H1 (cell line): ENCODE measurements at regions not wholly inside any gene's neighbourhood (a gene's known extent, or its start where the extent isn't known, plus 50 kb on each side); places are given as distances from the start of the nearest gene placed in this dataset.

Experiments used
- CTCF ChIA-PET: fragments of 300-600 bp; sonication (Branson Sonifier 250); formaldehyde crosslinking; loops from one replicate; lab custom pipeline; 2021; ENCODE audit not compliant: partially characterized antibody; lab: Charles Lee
- POLR2A ChIA-PET: fragments of 300-600 bp; sonication (Branson Sonifier 250); formaldehyde crosslinking; loops from one replicate; lab custom pipeline; 2021; ENCODE audit warnings: inconsistent platforms; ENCODE audit not compliant: partially characterized antibody; lab: Charles Lee
- DNase-seq, 2 experiments: peaks; one replicate each; pipeline versions ENCODE4 v3.0.0 to v3.0.0-alpha.2; 2010 to 2022; ENCODE audit warnings: low spot score in 2 of 2, low read depth in 1 of 2, mixed read lengths in 1 of 2
- FAIRE-seq: peaks from 2 replicates; lab custom pipeline; 2011; peaks lifted over from hg19 to GRCh38; lab: Jason Lieb, UNC
- H2AFZ ChIP-seq: 2 replicates; pipeline ENCODE4 v1.8.1; 2012; ENCODE audit warnings: low read length, inconsistent platforms
- H2AK5ac ChIP-seq: 2 replicates; pipeline ENCODE4 v1.6.1; 2013; ENCODE audit warnings: low read depth, low read length
- H2BK120ac ChIP-seq: replicated peaks from 2 replicates; pipeline ENCODE3; 2013; ENCODE audit warnings: low read depth, low read length, inconsistent platforms
- H2BK12ac ChIP-seq: 2 replicates; pipeline ENCODE4 v1.6.1; 2013; ENCODE audit warnings: low read depth, low read length
- H2BK15ac ChIP-seq: 2 replicates; pipeline ENCODE4 v1.6.1; 2013; ENCODE audit warnings: low read length
- H2BK20ac ChIP-seq: 2 replicates; pipeline ENCODE4 v1.6.1; 2013; ENCODE audit warnings: low read length
- H2BK5ac ChIP-seq: 2 replicates; pipeline ENCODE4 v1.6.1; 2013; ENCODE audit warnings: low read depth, low read length
- H3K14ac ChIP-seq: 2 replicates; pipeline ENCODE4 v1.6.1; 2013; ENCODE audit warnings: inconsistent platforms; ENCODE audit not compliant: insufficient read length
- H3K18ac ChIP-seq: 2 replicates; pipeline ENCODE4 v1.6.1; 2013; ENCODE audit warnings: low read length; ENCODE audit errors: extremely low read depth
- H3K23ac ChIP-seq: 2 replicates; pipeline ENCODE4 v1.6.1; 2013; ENCODE audit warnings: inconsistent platforms; ENCODE audit not compliant: insufficient read length
- H3K23me2 ChIP-seq: 2 replicates; pipeline ENCODE4 v1.6.1; 2013; ENCODE audit warnings: low read depth, low read length
- H3K27ac ChIP-seq: 2 replicates; pipeline ENCODE4 v1.6.1; 2011; ENCODE audit warnings: low read depth, low read length, inconsistent platforms
- H3K27me3 ChIP-seq, 4 experiments: replicated peaks in 1 of 4; 1 replicate in 1 of 4; 2 replicates in 3 of 4; pipeline versions ENCODE4 v1.6.1 to v1.8.1; 2011 to 2013; ENCODE audit warnings: low read length in 3 of 4, mild to moderate bottlenecking in 3 of 4, inconsistent platforms in 2 of 4, mixed read lengths in 2 of 4, moderate library complexity in 1 of 4; ENCODE audit not compliant: control insufficient read depth in 3 of 4, insufficient read depth in 3 of 4; ENCODE audit errors: extremely low read depth in 1 of 4
- H3K36me3 ChIP-seq, 4 experiments: 2 replicates each; pipeline versions ENCODE4 v1.6.1 to v1.8.1; 2011 to 2013; ENCODE audit warnings: mild to moderate bottlenecking in 4 of 4, low read length in 3 of 4, moderate library complexity in 2 of 4, control low read depth in 1 of 4, inconsistent platforms in 1 of 4; ENCODE audit not compliant: insufficient read depth in 4 of 4, control insufficient read depth in 2 of 4
- H3K4ac ChIP-seq: replicated peaks from 2 replicates; pipeline ENCODE3; 2013; ENCODE audit warnings: low read length, low read depth, mixed read lengths, inconsistent platforms; ENCODE audit not compliant: insufficient read length
- H3K4me1 ChIP-seq, 4 experiments: replicated peaks in 1 of 4; 1 replicate in 1 of 4; 2 replicates in 3 of 4; pipeline versions ENCODE4 v1.6.1 to v1.8.1; 2011 to 2013; ENCODE audit warnings: low read length in 3 of 4, inconsistent platforms in 2 of 4, mixed read lengths in 1 of 4; ENCODE audit not compliant: insufficient read depth in 4 of 4, control insufficient read depth in 3 of 4
- H3K4me2 ChIP-seq, 2 experiments: 2 replicates each; pipeline versions ENCODE4 v1.6.1 to v1.8.1; 2011 to 2013; ENCODE audit warnings: low read depth in 2 of 2, low read length in 2 of 2, control low read depth in 1 of 2, inconsistent platforms in 1 of 2, mild to moderate bottlenecking in 1 of 2; ENCODE audit not compliant: insufficient read depth in 1 of 2
- H3K4me3 ChIP-seq, 4 experiments: fragments of 200-600, 300-600 bp in 1 of 4; sonication (generic), shearing (Covaris generic), sonication (Bioruptor Twin) in 1 of 4; 2 replicates each; pipeline versions ENCODE4 v1.5.1 to v1.8.1; 2011 to 2016; ENCODE audit warnings: low read length in 4 of 4, low read depth in 3 of 4, control low read depth in 2 of 4, inconsistent platforms in 2 of 4, mild to moderate bottlenecking in 2 of 4, mixed read lengths in 1 of 4, moderate library complexity in 1 of 4; ENCODE audit not compliant: insufficient read depth in 2 of 4; ENCODE audit errors: extremely low read depth in 1 of 4
- H3K56ac ChIP-seq: replicated peaks from 2 replicates; pipeline ENCODE3; 2013; ENCODE audit warnings: low read depth, mild to moderate bottlenecking, mixed read lengths, low read length, inconsistent platforms; ENCODE audit not compliant: insufficient read length
- H3K79me1 ChIP-seq: 2 replicates; pipeline ENCODE4 v1.6.1; 2013; ENCODE audit warnings: low read depth, low read length, control low read depth
- H3K79me2 ChIP-seq, 2 experiments: 2 replicates each; pipeline versions ENCODE4 v1.6.1 to v1.8.1; 2012 to 2013; ENCODE audit warnings: low read length in 2 of 2, mild to moderate bottlenecking in 2 of 2, inconsistent platforms in 1 of 2; ENCODE audit not compliant: insufficient read depth in 2 of 2, control insufficient read depth in 1 of 2
- H3K9ac ChIP-seq, 4 experiments: replicated peaks in 1 of 4; 1 replicate in 1 of 4; 2 replicates in 3 of 4; pipeline versions ENCODE4 v1.6.1 to v1.8.1; 2011 to 2013; ENCODE audit warnings: low read depth in 3 of 4, low read length in 3 of 4, control low read depth in 2 of 4, mild to moderate bottlenecking in 2 of 4, moderate library complexity in 2 of 4, inconsistent platforms in 1 of 4; ENCODE audit errors: extremely low read depth in 1 of 4
- H3K9me3 ChIP-seq, 2 experiments: 2 replicates each; pipeline versions ENCODE4 v1.6.1 to v1.8.1; 2012 to 2013; ENCODE audit warnings: mild to moderate bottlenecking in 2 of 2, moderate library complexity in 2 of 2, control low read depth in 1 of 2, inconsistent platforms in 1 of 2, low read depth in 1 of 2, low read length in 1 of 2, mixed read lengths in 1 of 2; ENCODE audit not compliant: insufficient read depth in 2 of 2
- H4K20me1 ChIP-seq, 2 experiments: replicated peaks in 1 of 2; 2 replicates each; pipeline versions ENCODE3 to v1.8.1; 2011 to 2013; ENCODE audit warnings: inconsistent platforms in 2 of 2, low read length in 2 of 2, mild to moderate bottlenecking in 1 of 2; ENCODE audit not compliant: insufficient read depth in 2 of 2, control insufficient read depth in 1 of 2
- H4K5ac ChIP-seq: 2 replicates; pipeline ENCODE4 v1.6.1; 2013; ENCODE audit warnings: low read length, low read depth, mixed read lengths, inconsistent platforms; ENCODE audit not compliant: insufficient read length
- H4K8ac ChIP-seq: 2 replicates; pipeline ENCODE4 v1.8.0; 2013; ENCODE audit warnings: mild to moderate bottlenecking, moderate library complexity, low read length, inconsistent platforms; ENCODE audit not compliant: insufficient read depth; ENCODE audit errors: extremely low read depth
- H4K91ac ChIP-seq: replicated peaks from 2 replicates; pipeline ENCODE3; 2013; ENCODE audit warnings: low read length, mixed read lengths, inconsistent platforms; ENCODE audit not compliant: insufficient read length
- BACH1 ChIP-seq: IDR thresholded peaks from 2 replicates; pipeline ENCODE4 v1.6.1; 2012; ENCODE audit warnings: low read length, improper control_type of control experiment
- BCL11A ChIP-seq, 2 experiments: IDR thresholded peaks; one replicate each; pipeline ENCODE4 v1.6.1; 2011; ENCODE audit warnings: low read depth in 2 of 2, low read length in 2 of 2, mild to moderate bottlenecking in 2 of 2
- CBX5 ChIP-seq: fragments of 300-800, 300-1000 bp; sonication (generic); IDR thresholded peaks from 2 replicates; pipeline ENCODE4 v1.7.1; 2016; ENCODE audit warnings: antibody characterized with exemption, low read length, low read depth
- HDAC6 ChIP-seq: IDR thresholded peaks from one replicate; pipeline ENCODE4 v1.7.1; 2012; ENCODE audit warnings: low read depth, mild to moderate bottlenecking, inconsistent platforms, low read length, moderate library complexity
- JUN ChIP-seq: IDR thresholded peaks from 2 replicates; pipeline ENCODE4 v1.6.1; 2011; ENCODE audit warnings: low read depth, mild to moderate bottlenecking, improper control_type of control experiment, low read length
- KDM5A ChIP-seq: fragments of 200-600 bp; IDR thresholded peaks from 2 replicates; pipeline ENCODE4 v1.7.1; 2012; ENCODE audit warnings: mild to moderate bottlenecking, low read length, inconsistent platforms, mixed read lengths
- NRF1 ChIP-seq: IDR thresholded peaks from 2 replicates; pipeline ENCODE4 v1.6.1; 2011; ENCODE audit warnings: mild to moderate bottlenecking, low read depth, low read length, improper control_type of control experiment
- PHF8 ChIP-seq: fragments of 200-600 bp; sonication (generic); conservative IDR thresholded peaks from 2 replicates; pipeline ENCODE4 v1.7.1; 2012; ENCODE audit warnings: low read depth, mild to moderate bottlenecking, inconsistent platforms, low read length, moderate library complexity
- POLR2AphosphoS5 ChIP-seq: IDR thresholded peaks from 2 replicates; pipeline ENCODE4 v1.6.1; 2011; ENCODE audit warnings: low read depth, low read length
- RNF2 ChIP-seq: fragments of 200-900, 300-1000 bp; sonication (generic); IDR thresholded peaks from 2 replicates; pipeline ENCODE4 v1.7.1; 2016; ENCODE audit warnings: borderline replicate concordance, low read depth, mild to moderate bottlenecking, antibody characterized with exemption, low read length; ENCODE audit not compliant: poor library complexity, severe bottlenecking; ENCODE audit errors: missing control alignments
- RXRA ChIP-seq: IDR thresholded peaks from 2 replicates; pipeline ENCODE4 v1.6.1; 2011; ENCODE audit warnings: low read depth, mild to moderate bottlenecking, low read length, moderate library complexity; ENCODE audit not compliant: insufficient read depth
- SIX5 ChIP-seq: IDR thresholded peaks from 2 replicates; pipeline ENCODE4 v1.6.1; 2011; ENCODE audit warnings: mild to moderate bottlenecking, low read depth, low read length
- SUZ12 ChIP-seq: fragments of 200-600 bp; sonication (generic); IDR thresholded peaks from 2 replicates; pipeline ENCODE4 v1.6.1; 2012; ENCODE audit warnings: mild to moderate bottlenecking, inconsistent platforms, low read length, moderate library complexity, mixed read lengths
- TAF1 ChIP-seq: IDR thresholded peaks from 2 replicates; pipeline ENCODE4 v1.6.1; 2011; ENCODE audit warnings: mild to moderate bottlenecking, low read depth, low read length
- TAF7 ChIP-seq: optimal IDR thresholded peaks from 2 replicates; pipeline ENCODE3; 2011; ENCODE audit warnings: low read depth, mild to moderate bottlenecking, inconsistent platforms, low read length, moderate library complexity, borderline replicate concordance
- WGBS, 2 experiments: shearing (Covaris generic) in 1 of 2; methylation state at CpG; one replicate each; pipeline versions ENCODE4 v1.1.6 to v1.1.7; 2013 to 2015; ENCODE audit warnings: low lambda C conversion rate in 2 of 2, mixed read lengths in 2 of 2, inconsistent platforms in 1 of 2, low coverage in 1 of 2, missing lambda C conversion rate in 1 of 2; ENCODE audit not compliant: insufficient replicate concordance in 2 of 2, insufficient coverage in 1 of 2, insufficient read length in 1 of 2; ENCODE audit errors: extremely low coverage in 1 of 2, missing lambda C conversion rate in 1 of 2; 5-methylcytosine and 5-hydroxymethylcytosine counted together

DNA sequence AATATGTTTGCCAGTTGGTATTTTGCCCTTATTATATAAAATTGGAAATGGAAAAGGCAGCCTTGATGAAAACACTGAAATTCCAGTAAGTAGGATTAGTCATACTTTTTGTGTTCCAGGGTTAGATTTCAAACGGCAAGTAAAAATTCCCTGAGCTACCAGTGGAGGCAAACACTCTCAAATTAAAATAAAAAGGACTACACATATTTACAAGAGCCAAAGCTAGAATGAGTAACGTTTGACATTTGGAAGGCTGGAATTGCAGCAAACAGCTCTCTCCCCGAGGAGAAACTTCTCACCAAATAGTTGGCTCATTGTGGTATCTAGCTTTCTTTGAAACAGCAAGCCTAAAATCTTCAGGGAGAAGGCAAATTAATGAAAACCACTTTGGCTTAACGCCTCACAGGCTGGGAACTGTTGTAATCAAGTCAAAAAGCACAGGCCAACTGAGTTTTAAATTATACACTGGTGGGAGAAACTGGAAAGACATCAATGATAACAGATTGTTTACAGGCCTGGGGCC, 288.4 kb downstream of the SNX13 start:
- no peak overlapping the region for H4K5ac ChIP-seq
- H2AFZ ChIP-seq: no peak overlapping the region
- H3K18ac ChIP-seq: no peak overlapping the region
- H2BK12ac ChIP-seq: no peak overlapping the region
- no peak overlapping the region for H4K8ac ChIP-seq
- no peaks in the 10 kb centered on the region for H3K9me3 ChIP-seq
- no peak overlapping the region for H3K14ac ChIP-seq
- no peaks in the 10 kb centered on the region for H3K36me3 ChIP-seq
- WGBS, 2 experiments: 93% methylated on average over 4 of the region's 4 CpGs; no CpG with 5 or more reads in 1 of the 2 experiments
- no peak overlapping the region for H3K4me3 ChIP-seq
- DNase-seq (no peak), FAIRE-seq (no peak)
- H4K91ac ChIP-seq: no peak overlapping the region
- no peak overlapping the region for H3K27ac ChIP-seq
- POLR2A ChIA-PET: no interaction called here
- H2BK15ac ChIP-seq: no peak overlapping the region
- H2AK5ac ChIP-seq: no peak overlapping the region
- no peak overlapping the region for H2BK20ac ChIP-seq
- no peak overlapping the region for H3K4me2 ChIP-seq
- no peak overlapping the region for H3K9ac ChIP-seq
- H3K27me3 ChIP-seq: no peaks in the 10 kb centered on the region
- no peaks in the 10 kb centered on the region for H3K4me1 ChIP-seq
- no peak overlapping the region for H3K56ac ChIP-seq
- H3K23me2 ChIP-seq: no peaks in the 10 kb centered on the region; the same call in 1 of the 2 replicates
- no peaks in the 10 kb centered on the region for H3K79me1 ChIP-seq
- CTCF ChIA-PET: interaction anchor here (1.1 to 4.0 kb wide), 2 partner anchors 11 to 42 kb away, joined by 3 to 33 read pairs; no protein-coding TSS in a partner anchor
- H3K23ac ChIP-seq: no peak overlapping the region
- no peak overlapping the region for H3K4ac ChIP-seq
- H4K20me1 ChIP-seq: no peaks in the 10 kb centered on the region
- H2BK120ac ChIP-seq: no peak overlapping the region
- no peak overlapping the region for H2BK5ac ChIP-seq
- no peaks in the 10 kb centered on the region for H3K79me2 ChIP-seq
- TF ChIP-seq HDAC6 (no peak), POLR2AphosphoS5 (no peak), SIX5 (no peak), JUN (no peak), BACH1 (no peak), PHF8 (no peak), SUZ12 (no peak), BCL11A (IDR thresholded peaks at IDR 0.05; ENCODE audit: low read depth in 2 of 2, low read length in 2 of 2) (no peak), RXRA (no peak), NRF1 (no peak), KDM5A (no peak), TAF1 (no peak), RNF2 (no peak), TAF7 (no peak), CBX5 (no peak)
